Mucosa of rectum (tissue), 2 donors: ENCODE measurements at regions not wholly inside any gene's neighbourhood (a gene's known extent, or its start where the extent isn't known, plus 50 kb on each side); places are given as distances from the start of the nearest gene placed in this dataset.

Source experiments
- H3K27ac ChIP-seq, 2 donors: one replicate each; pipeline ENCODE4 v1.7.0; 2013; ENCODE audit warnings: inconsistent platforms in 2 of 2, low read depth in 2 of 2, low read length in 2 of 2
- H3K27me3 ChIP-seq, 2 donors: one replicate each; pipeline ENCODE4 v1.7.0; 2013; ENCODE audit warnings: low read length in 2 of 2; ENCODE audit not compliant: control insufficient read depth in 2 of 2, insufficient read depth in 2 of 2
- H3K36me3 ChIP-seq, 2 donors: one replicate each; pipeline ENCODE4 v1.7.0; 2013; ENCODE audit warnings: low read length in 2 of 2; ENCODE audit not compliant: control insufficient read depth in 2 of 2, insufficient read depth in 2 of 2
- H3K4me1 ChIP-seq, 2 donors: one replicate each; pipeline ENCODE4 v1.7.0; 2013; ENCODE audit warnings: low read length in 2 of 2, mild to moderate bottlenecking in 1 of 2; ENCODE audit not compliant: control insufficient read depth in 2 of 2, insufficient read depth in 2 of 2
- H3K4me3 ChIP-seq, 2 donors: one replicate each; pipeline ENCODE4 v1.7.0; 2013; ENCODE audit warnings: low read length in 2 of 2
- H3K9ac ChIP-seq, 2 donors: one replicate each; pipeline ENCODE4 v1.7.0; 2013; ENCODE audit warnings: low read length in 2 of 2, low read depth in 1 of 2, mild to moderate bottlenecking in 1 of 2
- H3K9me3 ChIP-seq, 2 donors: one replicate each; pipeline ENCODE4 v1.7.0; 2013; ENCODE audit warnings: low read length in 2 of 2; ENCODE audit not compliant: control insufficient read depth in 2 of 2
- donor health status: healthy.
- donor health status: Normal muscosa, but diverticular disease.

- H3K27ac ChIP-seq, result no peak overlapping the region
- no peaks in the 10 kb centered on the region for H3K9me3 ChIP-seq
- no peak overlapping the region for H3K9ac ChIP-seq
- peaks cover 3 to 4% of the 10 kb centered on the region in 2 donors for H3K4me1 ChIP-seq
- no peaks in the 10 kb centered on the region for H3K36me3 ChIP-seq
- no peak overlapping the region for H3K4me3 ChIP-seq
- H3K27me3 ChIP-seq, result no peaks in the 10 kb centered on the region
Measured at GRCh38 chr2:203603456-203604389, 68.6 kb upstream of the RAPH1 start.

GRCh38 chr2:203605302-203605701 lies 70.2 kb upstream of the RAPH1 start:
- Histone ChIP-seq H3K4me1 (peaks cover 3 to 4% of the 10 kb centered on the region in 2 donors), H3K27me3 (no peaks in the 10 kb centered on the region), H3K9ac (no peak overlapping the region), H3K36me3 (no peaks in the 10 kb centered on the region), H3K9me3 (no peaks in the 10 kb centered on the region), H3K27ac (peak overlapping the region in 1 of 2 donors; percentile 63), H3K4me3 (peak overlapping the region in 1 of 2 donors; percentile 34)

GRCh38 chr2:203606051-203606450 lies 71.0 kb upstream of the RAPH1 start:
- H3K4me1 ChIP-seq, result peaks cover 3 to 4% of the 10 kb centered on the region in 2 donors
- H3K4me3 ChIP-seq, result no peak overlapping the region
- no peak overlapping the region for H3K27ac ChIP-seq
- H3K9ac ChIP-seq, result no peak overlapping the region
- H3K27me3 ChIP-seq, result no peaks in the 10 kb centered on the region
- H3K9me3 ChIP-seq, result no peaks in the 10 kb centered on the region
- no peaks in the 10 kb centered on the region for H3K36me3 ChIP-seq

- Histone ChIP-seq H3K9me3 (no peaks in the 10 kb centered on the region), H3K4me1 (peaks cover 2% of the 10 kb centered on the region in 2 donors), H3K36me3 (no peaks in the 10 kb centered on the region), H3K27me3 (no peaks in the 10 kb centered on the region), H3K4me3 (no peak overlapping the region), H3K27ac (no peak overlapping the region), H3K9ac (no peak overlapping the region)
Measured at GRCh38 chr2:203610558-203610957, 75.5 kb upstream of the RAPH1 start.

GRCh38 chr2:203612246-203612645 lies 77.1 kb upstream of the RAPH1 start:
- Histone ChIP-seq H3K4me3 (no peak overlapping the region), H3K36me3 (no peaks in the 10 kb centered on the region), H3K27ac (no peak overlapping the region), H3K4me1 (no peaks in the 10 kb centered on the region), H3K27me3 (no peaks in the 10 kb centered on the region), H3K9ac (no peak overlapping the region), H3K9me3 (no peaks in the 10 kb centered on the region)

GRCh38 chr2:203619267-203619878 lies 84.3 kb upstream of the RAPH1 start:
- Histone ChIP-seq H3K4me1 (peaks cover 2 to 3% of the 10 kb centered on the region in 2 donors), H3K27me3 (no peaks in the 10 kb centered on the region), H3K9ac (no peak overlapping the region), H3K36me3 (no peaks in the 10 kb centered on the region), H3K27ac (peak overlapping the region in 1 of 2 donors; percentile 34), H3K9me3 (no peaks in the 10 kb centered on the region), H3K4me3 (no peak overlapping the region)

GRCh38 chr2:203621981-203622515 lies 84.4 kb upstream of the CD28 start:
- no peaks in the 10 kb centered on the region for H3K27me3 ChIP-seq
- no peaks in the 10 kb centered on the region for H3K36me3 ChIP-seq
- H3K4me3 ChIP-seq, result no peak overlapping the region
- H3K9me3 ChIP-seq, result no peaks in the 10 kb centered on the region
- no peak overlapping the region for H3K9ac ChIP-seq
- H3K27ac ChIP-seq, result no peak overlapping the region
- peaks cover 2 to 6% of the 10 kb centered on the region in 2 donors for H3K4me1 ChIP-seq

GRCh38 chr2:203623096-203623495 lies 83.3 kb upstream of the CD28 start:
- H3K36me3 ChIP-seq, result no peaks in the 10 kb centered on the region
- no peak overlapping the region for H3K4me3 ChIP-seq
- H3K27me3 ChIP-seq, result no peaks in the 10 kb centered on the region
- H3K4me1 ChIP-seq, result peaks cover 0 to 6% of the 10 kb centered on the region in 2 donors
- H3K9ac ChIP-seq, result no peak overlapping the region
- no peak overlapping the region for H3K27ac ChIP-seq
- no peaks in the 10 kb centered on the region for H3K9me3 ChIP-seq

GRCh38 chr2:203623661-203624060 lies 82.8 kb upstream of the CD28 start:
- Histone ChIP-seq H3K9me3 (no peaks in the 10 kb centered on the region), H3K4me1 (peaks cover 0 to 6% of the 10 kb centered on the region in 2 donors), H3K4me3 (no peak overlapping the region), H3K36me3 (no peaks in the 10 kb centered on the region), H3K27ac (no peak overlapping the region), H3K27me3 (no peaks in the 10 kb centered on the region), H3K9ac (no peak overlapping the region)

GRCh38 chr2:203625701-203626100 lies 80.7 kb upstream of the CD28 start:
- H3K9ac ChIP-seq, result no peak overlapping the region
- H3K27me3 ChIP-seq, result no peaks in the 10 kb centered on the region
- H3K4me1 ChIP-seq, result peaks cover 0 to 3% of the 10 kb centered on the region in 2 donors
- H3K36me3 ChIP-seq, result no peaks in the 10 kb centered on the region
- H3K4me3 ChIP-seq, result no peak overlapping the region
- no peaks in the 10 kb centered on the region for H3K9me3 ChIP-seq
- H3K27ac ChIP-seq, result no peak overlapping the region
